ENCODE measurements at regions not wholly inside any gene's neighbourhood (a gene's known extent, or its start where the extent isn't known, plus 50 kb on each side); places are given as distances from the start of the nearest gene placed in this dataset.

- Mint-ChIP-seq H3K4me3 (no peak overlapping the region), H3K36me3 (ENCODE audit: low read depth) (no peaks in the 10 kb centered on the region), H3K27me3 (ENCODE audit: low read depth, poor library complexity) (peaks cover 4% of the 10 kb centered on the region), H3K27ac (no peak overlapping the region), H3K4me1 (peaks cover 15% of the 10 kb centered on the region), H3K9me3 (no peaks in the 10 kb centered on the region)
- DNase-seq, result no peak
- TF ChIP-seq, protein P1, sequence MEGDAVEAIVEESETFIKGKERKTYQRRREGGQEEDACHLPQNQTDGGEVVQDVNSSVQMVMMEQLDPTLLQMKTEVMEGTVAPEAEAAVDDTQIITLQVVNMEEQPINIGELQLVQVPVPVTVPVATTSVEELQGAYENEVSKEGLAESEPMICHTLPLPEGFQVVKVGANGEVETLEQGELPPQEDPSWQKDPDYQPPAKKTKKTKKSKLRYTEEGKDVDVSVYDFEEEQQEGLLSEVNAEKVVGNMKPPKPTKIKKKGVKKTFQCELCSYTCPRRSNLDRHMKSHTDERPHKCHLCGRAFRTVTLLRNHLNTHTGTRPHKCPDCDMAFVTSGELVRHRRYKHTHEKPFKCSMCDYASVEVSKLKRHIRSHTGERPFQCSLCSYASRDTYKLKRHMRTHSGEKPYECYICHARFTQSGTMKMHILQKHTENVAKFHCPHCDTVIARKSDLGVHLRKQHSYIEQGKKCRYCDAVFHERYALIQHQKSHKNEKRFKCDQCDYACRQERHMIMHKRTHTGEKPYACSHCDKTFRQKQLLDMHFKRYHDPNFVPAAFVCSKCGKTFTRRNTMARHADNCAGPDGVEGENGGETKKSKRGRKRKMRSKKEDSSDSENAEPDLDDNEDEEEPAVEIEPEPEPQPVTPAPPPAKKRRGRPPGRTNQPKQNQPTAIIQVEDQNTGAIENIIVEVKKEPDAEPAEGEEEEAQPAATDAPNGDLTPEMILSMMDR (IDR thresholded peaks at IDR 0.05), result no peak
Measured at GRCh38 chr2:16127276-16127940, 187.1 kb downstream of the MYCN start.

DNA sequence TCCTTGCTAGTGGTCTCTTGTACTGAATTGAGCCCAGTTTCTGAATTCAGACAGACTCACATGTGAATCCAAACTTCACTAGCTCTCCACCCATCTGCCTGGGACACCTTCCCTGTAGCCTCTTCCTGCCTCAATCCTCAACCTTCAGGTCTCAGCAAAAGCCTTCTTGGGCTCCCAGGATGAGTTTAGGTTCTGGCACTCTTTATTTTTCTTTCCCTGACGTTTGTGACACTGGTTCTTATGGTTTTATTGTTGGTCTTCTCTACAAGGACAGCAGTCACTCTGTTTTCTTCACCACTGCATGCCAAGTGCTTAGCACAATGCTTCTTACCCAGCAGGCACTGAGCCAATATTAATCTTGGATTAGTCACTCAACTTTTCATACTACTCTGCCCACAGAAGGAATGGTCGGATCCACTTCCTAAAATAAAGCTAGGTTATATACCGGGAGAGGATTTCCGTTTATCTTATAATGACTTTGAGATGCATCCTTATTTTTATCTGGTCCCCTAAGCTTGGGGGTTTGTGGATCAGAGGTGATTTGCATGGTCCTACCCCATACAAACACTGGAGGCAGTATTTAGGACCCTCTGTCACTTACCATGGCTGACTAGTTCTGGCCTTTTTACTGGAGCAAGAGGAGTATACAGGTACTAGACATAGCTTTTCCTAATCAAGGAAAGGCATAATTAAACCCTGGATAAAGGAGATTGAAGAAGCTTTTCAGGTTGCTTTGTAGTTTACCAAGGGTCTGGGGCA lies 186.3 kb downstream of the MYCN start:
- Mint-ChIP-seq H3K36me3 (ENCODE audit: low read depth) (peaks cover 4% of the 10 kb centered on the region), H3K4me3 (no peak overlapping the region), H3K9me3 (peaks cover 5% of the 10 kb centered on the region), H3K27ac (no peak overlapping the region), H3K4me1 (peaks cover 15% of the 10 kb centered on the region), H3K27me3 (ENCODE audit: low read depth, poor library complexity) (peaks cover 4% of the 10 kb centered on the region)
- TF ChIP-seq, protein P1 (IDR thresholded peaks at IDR 0.05), result no peak
- DNase-seq, result no peak

DNA sequence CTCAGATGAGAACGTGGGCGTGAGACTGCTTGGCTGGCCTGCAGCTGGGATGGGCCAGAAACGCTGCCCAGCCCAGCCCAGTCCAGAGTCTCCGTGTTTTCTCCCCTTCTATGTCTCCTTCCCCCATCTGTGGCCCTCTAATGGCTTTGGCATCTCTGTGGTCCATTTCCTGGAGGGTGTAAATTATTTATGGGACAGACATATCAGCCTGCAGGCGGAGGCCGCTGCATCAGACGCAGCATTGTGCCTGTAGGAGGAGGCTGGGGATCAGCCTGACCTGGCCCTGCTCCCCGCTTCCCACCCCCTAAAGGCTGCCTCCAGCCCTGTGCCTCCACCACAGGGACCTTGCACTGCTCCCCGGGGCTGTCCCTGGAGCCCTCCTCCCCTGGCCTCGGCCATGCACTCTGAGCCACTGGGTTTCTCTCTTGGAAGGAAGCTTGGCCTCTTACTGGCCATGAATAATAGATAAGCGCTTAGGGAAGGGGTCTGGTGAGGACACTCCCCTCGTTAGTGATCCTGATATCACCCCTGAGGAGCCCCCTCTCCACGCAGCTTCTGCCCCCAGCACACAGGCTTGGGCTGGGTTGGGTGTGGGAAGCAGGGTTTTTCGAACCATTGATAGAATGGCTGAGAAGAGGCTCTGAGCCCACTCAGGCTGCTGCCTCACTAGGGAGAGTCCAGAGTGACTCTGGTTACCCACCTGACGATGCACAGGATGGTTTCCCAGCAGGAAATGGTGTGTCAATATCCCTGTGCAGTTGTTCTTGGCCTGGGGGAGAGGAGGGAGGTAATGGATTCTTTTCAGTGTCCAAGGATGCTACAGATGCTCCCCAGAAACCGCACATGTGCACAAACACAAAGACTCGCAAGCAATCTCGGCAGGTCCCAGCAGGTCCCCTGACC lies 185.5 kb downstream of the MYCN start:
- peaks cover 9% of the 10 kb centered on the region for H3K9me3 Mint-ChIP-seq
- H3K4me1 Mint-ChIP-seq, result peaks cover 15% of the 10 kb centered on the region
- no peak overlapping the region for H3K4me3 Mint-ChIP-seq
- H3K27me3 Mint-ChIP-seq (ENCODE audit: low read depth, poor library complexity), result peaks cover 4% of the 10 kb centered on the region
- no peak overlapping the region for H3K27ac Mint-ChIP-seq
- DNase-seq, result no peak
- TF ChIP-seq, protein P1 (IDR thresholded peaks at IDR 0.05), result no peak
- H3K36me3 Mint-ChIP-seq (ENCODE audit: low read depth), result peaks cover 4% of the 10 kb centered on the region

DNA sequence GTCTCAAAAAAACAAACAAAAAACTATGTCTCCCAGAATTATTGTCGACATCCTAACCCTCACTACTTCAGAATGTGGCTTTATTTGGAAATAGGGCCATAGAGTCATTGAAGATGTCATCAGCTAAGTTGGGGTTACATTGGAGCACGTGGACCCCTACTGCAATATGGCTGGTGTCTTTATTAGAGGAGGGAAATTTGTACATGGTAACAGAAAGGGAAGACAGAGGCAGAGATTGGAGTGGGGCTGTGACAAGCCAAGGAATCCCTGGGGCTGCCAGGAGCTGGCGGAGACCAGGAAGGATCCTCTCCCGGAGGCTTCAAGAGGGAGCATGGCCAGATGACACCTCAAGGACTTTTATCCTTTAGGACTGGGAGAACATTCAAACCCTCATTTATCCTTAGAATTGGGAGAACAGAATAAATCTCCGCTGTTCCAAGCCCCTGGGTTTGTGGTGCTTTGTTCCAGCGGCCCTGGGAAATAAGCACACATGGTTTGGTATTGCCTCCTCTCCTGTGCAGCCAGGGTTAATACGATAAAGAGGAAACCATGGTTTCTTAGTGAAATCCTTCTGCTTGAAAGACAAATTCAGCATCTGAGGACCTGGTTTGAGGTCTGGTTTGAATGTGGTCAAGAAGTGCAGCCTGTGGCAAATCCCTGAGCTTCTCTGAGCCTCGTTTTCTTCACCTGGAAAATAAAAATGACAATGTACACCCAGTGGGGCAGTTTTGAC lies 184.7 kb downstream of the MYCN start:
- Mint-ChIP-seq H3K27me3 (ENCODE audit: low read depth, poor library complexity) (peaks cover 4% of the 10 kb centered on the region), H3K4me1 (peaks cover 19% of the 10 kb centered on the region), H3K27ac (peak overlapping the region; percentile 31), H3K36me3 (ENCODE audit: low read depth) (peaks cover 4% of the 10 kb centered on the region), H3K9me3 (peaks cover 9% of the 10 kb centered on the region), H3K4me3 (no peak overlapping the region)
- no peak for DNase-seq
- TF ChIP-seq, protein P1 (IDR thresholded peaks at IDR 0.05), result no peak

DNA sequence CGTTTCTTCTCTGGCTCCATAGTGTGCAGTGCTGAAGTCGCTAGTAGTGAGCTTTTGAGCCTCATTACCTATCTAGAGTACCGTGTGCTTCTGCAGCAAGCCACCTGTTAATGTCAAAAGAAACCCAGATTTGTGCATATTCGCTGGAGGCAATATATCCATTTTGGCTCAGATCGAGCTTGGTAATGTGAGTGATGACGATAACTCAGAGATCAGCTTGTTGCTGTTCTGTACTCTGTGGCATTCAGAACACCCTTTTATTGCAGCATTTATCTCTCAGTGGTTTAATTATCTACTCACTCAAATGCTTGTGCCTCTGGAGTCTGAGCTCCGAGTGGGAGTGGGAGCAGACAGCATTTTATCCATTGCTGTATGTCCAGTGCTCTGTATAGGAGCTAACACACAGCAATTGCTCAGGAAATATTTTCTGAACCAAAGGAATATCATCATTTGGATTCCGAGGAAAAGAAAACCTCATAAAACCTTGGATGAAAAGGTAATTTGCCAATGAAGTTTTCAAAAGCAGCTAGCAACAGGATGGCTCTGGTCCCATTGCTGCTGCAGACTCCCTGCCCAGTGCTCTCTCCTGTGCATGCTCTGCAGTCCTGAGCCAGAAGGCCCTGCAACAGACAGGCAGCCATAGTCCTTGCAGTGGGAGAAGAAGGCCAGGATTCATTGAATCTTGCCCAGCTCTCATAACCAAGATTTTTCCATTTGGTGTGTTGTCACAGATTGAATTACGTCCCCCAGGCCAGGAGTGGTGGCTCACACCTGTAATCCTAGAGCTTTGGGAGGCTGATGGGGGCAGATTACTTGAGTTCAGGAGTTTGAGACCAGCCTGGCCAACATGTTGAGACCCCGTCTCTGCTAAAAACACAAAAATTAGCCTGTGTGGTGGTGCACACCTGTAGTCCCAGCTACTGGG lies 183.8 kb downstream of the MYCN start:
- Mint-ChIP-seq H3K4me3 (no peak overlapping the region), H3K27ac (peak overlapping the region; percentile 66), H3K36me3 (ENCODE audit: low read depth) (peaks cover 4% of the 10 kb centered on the region), H3K4me1 (peaks cover 24% of the 10 kb centered on the region), H3K27me3 (ENCODE audit: low read depth, poor library complexity) (peaks cover 4% of the 10 kb centered on the region), H3K9me3 (peaks cover 9% of the 10 kb centered on the region)
- TF ChIP-seq, protein P1 (IDR thresholded peaks at IDR 0.05), result no peak
- DNase-seq, result no peak

All from nephron progenitor cell (in vitro differentiated cells).